GM23338 (cell line): ENCODE measurements at regions not wholly inside any gene's neighbourhood (a gene's known extent, or its start where the extent isn't known, plus 50 kb on each side); places are given as distances from the start of the nearest gene placed in this dataset.
A peak's percentile ranks its signal among the peaks of the same experiment; 100 is the strongest.

Experiments used
- ATAC-seq: fragments of 200-7000 bp; cut with Tn5 transposase; 3 replicates; pipeline ENCODE4 v1.9.1; 2020
- DNase-seq: peaks from one replicate; pipeline ENCODE4 v3.0.0-alpha.2; 2015; ENCODE audit warnings: low spot score
- H2AFZ ChIP-seq: fragments of 200-600 bp; sonication (generic); 2 replicates; pipeline ENCODE4 v1.8.0; 2016; ENCODE audit warnings: antibody characterized with exemption, mild to moderate bottlenecking, moderate library complexity
- H3F3A ChIP-seq: fragments of 200-600 bp; sonication (generic); replicated peaks from 2 replicates; pipeline ENCODE4 v1.8.0; 2017; ENCODE audit warnings: antibody characterized with exemption, mixed run types, low read depth
- H3K27ac ChIP-seq: fragments of 200-600 bp; sonication (generic); 2 replicates; pipeline ENCODE4 v1.6.1; 2016; ENCODE audit warnings: low read depth
- H3K27me3 ChIP-seq: fragments of 200-600 bp; sonication (generic); 2 replicates; pipeline ENCODE4 v1.8.0; 2016; ENCODE audit warnings: mild to moderate bottlenecking, mixed run types, moderate library complexity; ENCODE audit not compliant: insufficient read depth
- H3K36me3 ChIP-seq: fragments of 200-600 bp; sonication (generic); 2 replicates; pipeline ENCODE4 v1.8.0; 2016; ENCODE audit warnings: mild to moderate bottlenecking; ENCODE audit not compliant: insufficient read depth
- H3K4me1 ChIP-seq: fragments of 200-600 bp; sonication (generic); 2 replicates; pipeline ENCODE4 v1.8.0; 2016; ENCODE audit warnings: mild to moderate bottlenecking, moderate library complexity; ENCODE audit not compliant: insufficient read depth
- H3K4me2 ChIP-seq: fragments of 200-600 bp; sonication (generic); 2 replicates; pipeline ENCODE4 v1.7.1; 2017; ENCODE audit warnings: mixed run types
- H3K4me3 ChIP-seq: fragments of 200-600 bp; sonication (generic); 2 replicates; pipeline ENCODE4 v1.6.1; 2016; ENCODE audit warnings: mixed run types
- H3K79me2 ChIP-seq: fragments of 200-600 bp; sonication (generic); replicated peaks from 2 replicates; pipeline ENCODE4 v1.8.0; 2017; ENCODE audit warnings: mild to moderate bottlenecking; ENCODE audit not compliant: insufficient read depth
- H3K9me2 ChIP-seq: fragments of 200-600 bp; sonication (generic); 2 replicates; pipeline ENCODE4 v1.8.0; 2017; ENCODE audit not compliant: insufficient read depth
- H4K20me1 ChIP-seq: fragments of 200-600 bp; sonication (generic); replicated peaks from 2 replicates; pipeline ENCODE4 v1.8.0; 2017; ENCODE audit warnings: mild to moderate bottlenecking; ENCODE audit not compliant: insufficient read depth
- H3K27ac Mint-ChIP-seq: 2 replicates; pipeline ENCODE4 v1.8.0; 2020; ENCODE audit warnings: inconsistent platforms, mild to moderate bottlenecking, moderate library complexity, mixed read lengths
- H3K27me3 Mint-ChIP-seq: 3 replicates; pipeline ENCODE4 v1.8.0; 2022; ENCODE audit warnings: low read depth, mild to moderate bottlenecking, moderate library complexity, mixed read lengths, inconsistent platforms; ENCODE audit not compliant: insufficient read depth, poor library complexity
- H3K36me3 Mint-ChIP-seq: 3 replicates; pipeline ENCODE4 v1.8.0; 2021; ENCODE audit warnings: low read depth, mild to moderate bottlenecking, inconsistent platforms, moderate library complexity, mixed read lengths
- H3K4me1 Mint-ChIP-seq: 3 replicates; pipeline ENCODE4 v1.8.0; 2020; ENCODE audit warnings: mild to moderate bottlenecking, inconsistent platforms, mixed read lengths
- H3K4me3 Mint-ChIP-seq: 3 replicates; pipeline ENCODE4 v1.8.0; 2021; ENCODE audit warnings: moderate library complexity, mild to moderate bottlenecking, inconsistent platforms, mixed read lengths
- H3K9me3 Mint-ChIP-seq: 3 replicates; pipeline ENCODE4 v1.8.0; 2020; ENCODE audit warnings: moderate library complexity, mild to moderate bottlenecking, inconsistent platforms, mixed read lengths
- CREB1 ChIP-seq: fragments of 250-450 bp; sonication (Bioruptor Pico); IDR thresholded peaks from 2 replicates; pipeline ENCODE4 v1.5.0; 2020; ENCODE audit warnings: low read depth, mild to moderate bottlenecking, moderate library complexity
- EZH2 ChIP-seq: fragments of 200-600 bp; sonication (generic); IDR thresholded peaks from one replicate; pipeline ENCODE4 v1.8.0; 2017; ENCODE audit warnings: antibody characterized with exemption, mild to moderate bottlenecking, low read depth; ENCODE audit not compliant: unreplicated experiment
- NANOG ChIP-seq: IDR thresholded peaks from 2 replicates; pipeline ENCODE4 v1.6.1; 2016; ENCODE audit warnings: antibody characterized with exemption, borderline replicate concordance
- POLR2AphosphoS5 ChIP-seq: IDR thresholded peaks from 2 replicates; pipeline ENCODE4 v1.6.1; 2016; ENCODE audit warnings: antibody characterized with exemption, low read depth
- TF ChIP-seq, protein P1 (sequence below): IDR thresholded peaks from one replicate; pipeline ENCODE4 v1.6.1; 2018; ENCODE audit warnings: antibody characterized with exemption; ENCODE audit not compliant: unreplicated experiment

DNA sequence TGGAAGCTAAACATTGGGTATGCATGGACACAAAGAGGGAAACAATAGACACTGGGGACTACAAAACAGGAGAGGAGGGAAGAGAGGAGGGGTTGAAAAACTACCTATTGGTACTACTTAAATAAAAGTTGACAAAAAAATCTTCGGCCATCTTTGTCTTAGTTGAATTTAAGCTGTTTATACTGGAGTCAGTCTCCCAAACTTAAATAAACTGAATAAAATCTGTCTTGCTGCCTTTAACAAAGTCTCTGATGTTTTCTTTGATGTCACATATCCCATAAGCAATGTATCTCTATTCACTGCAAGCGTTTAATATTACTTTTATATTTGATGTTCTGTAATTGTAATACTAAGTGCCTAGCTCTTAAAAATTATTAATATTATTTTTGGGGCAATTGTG lies 409.2 kb upstream of the EPHA7 start:
- peaks cover 41% of the 10 kb centered on the region for H3K4me1 Mint-ChIP-seq
- H3K4me3 Mint-ChIP-seq, result peak overlapping the region; percentile 30
- H3K9me2 ChIP-seq, result no peaks in the 10 kb centered on the region
- H3K4me1 ChIP-seq, result peaks cover 10% of the 10 kb centered on the region
- peaks cover 13% of the 10 kb centered on the region for H3K36me3 ChIP-seq
- peaks cover 5% of the 10 kb centered on the region; the same call in 1 of the 2 replicates for H3K79me2 ChIP-seq
- DNase-seq (peak; percentile 51), ATAC-seq (no peak)
- H3F3A ChIP-seq, result peaks cover 24% of the 10 kb centered on the region
- peak overlapping the region; percentile 93 for H3K27ac Mint-ChIP-seq
- H4K20me1 ChIP-seq, result no peaks in the 10 kb centered on the region
- H3K36me3 Mint-ChIP-seq, result peaks cover 78% of the 10 kb centered on the region
- no peak overlapping the region for H3K4me2 ChIP-seq
- no peak overlapping the region for H2AFZ ChIP-seq
- peaks cover 24% of the 10 kb centered on the region for H3K27me3 Mint-ChIP-seq
- no peak overlapping the region for H3K4me3 ChIP-seq
- TF ChIP-seq EZH2, result no peak
- peaks cover 3% of the 10 kb centered on the region; the same call in 2 of the 3 replicates for H3K9me3 Mint-ChIP-seq
- no peaks in the 10 kb centered on the region for H3K27me3 ChIP-seq
- H3K27ac ChIP-seq, result peak overlapping the region; percentile 99

DNA sequence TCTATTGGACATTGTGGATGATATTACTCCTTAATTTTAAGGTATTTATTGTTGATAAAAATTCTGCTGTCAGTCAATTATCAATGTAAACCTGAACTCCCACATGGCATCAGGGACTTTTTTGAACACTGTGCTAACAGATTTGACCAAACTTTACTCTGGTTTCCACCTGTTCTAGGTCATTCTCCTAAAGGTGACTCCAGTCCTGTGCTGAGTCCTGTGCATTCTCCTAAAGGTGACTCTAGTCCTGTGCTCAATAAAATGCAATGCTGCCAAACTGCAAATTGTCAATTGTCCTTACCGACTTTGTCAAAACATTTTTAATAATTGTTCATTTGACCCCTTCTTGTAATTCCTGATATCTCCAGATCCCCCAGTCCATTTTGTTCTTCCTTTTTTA lies 408.4 kb upstream of the EPHA7 start:
- H3F3A ChIP-seq, result peaks cover 25% of the 10 kb centered on the region
- H2AFZ ChIP-seq, result no peak overlapping the region
- H3K79me2 ChIP-seq, result 0 out of 2 replicates have a peak, but pooled peaks cover 5% of the 10 kb centered on the region
- no peak overlapping the region for H3K4me3 ChIP-seq
- peaks cover 13% of the 10 kb centered on the region for H3K36me3 ChIP-seq
- peak overlapping the region; percentile 99 for H3K27ac ChIP-seq
- no peak overlapping the region for H3K4me2 ChIP-seq
- ATAC-seq (peak; percentile 13; the same call in 2 of the 3 replicates), DNase-seq (no peak)
- peaks cover 10% of the 10 kb centered on the region for H3K4me1 ChIP-seq
- TF ChIP-seq, protein P1, sequence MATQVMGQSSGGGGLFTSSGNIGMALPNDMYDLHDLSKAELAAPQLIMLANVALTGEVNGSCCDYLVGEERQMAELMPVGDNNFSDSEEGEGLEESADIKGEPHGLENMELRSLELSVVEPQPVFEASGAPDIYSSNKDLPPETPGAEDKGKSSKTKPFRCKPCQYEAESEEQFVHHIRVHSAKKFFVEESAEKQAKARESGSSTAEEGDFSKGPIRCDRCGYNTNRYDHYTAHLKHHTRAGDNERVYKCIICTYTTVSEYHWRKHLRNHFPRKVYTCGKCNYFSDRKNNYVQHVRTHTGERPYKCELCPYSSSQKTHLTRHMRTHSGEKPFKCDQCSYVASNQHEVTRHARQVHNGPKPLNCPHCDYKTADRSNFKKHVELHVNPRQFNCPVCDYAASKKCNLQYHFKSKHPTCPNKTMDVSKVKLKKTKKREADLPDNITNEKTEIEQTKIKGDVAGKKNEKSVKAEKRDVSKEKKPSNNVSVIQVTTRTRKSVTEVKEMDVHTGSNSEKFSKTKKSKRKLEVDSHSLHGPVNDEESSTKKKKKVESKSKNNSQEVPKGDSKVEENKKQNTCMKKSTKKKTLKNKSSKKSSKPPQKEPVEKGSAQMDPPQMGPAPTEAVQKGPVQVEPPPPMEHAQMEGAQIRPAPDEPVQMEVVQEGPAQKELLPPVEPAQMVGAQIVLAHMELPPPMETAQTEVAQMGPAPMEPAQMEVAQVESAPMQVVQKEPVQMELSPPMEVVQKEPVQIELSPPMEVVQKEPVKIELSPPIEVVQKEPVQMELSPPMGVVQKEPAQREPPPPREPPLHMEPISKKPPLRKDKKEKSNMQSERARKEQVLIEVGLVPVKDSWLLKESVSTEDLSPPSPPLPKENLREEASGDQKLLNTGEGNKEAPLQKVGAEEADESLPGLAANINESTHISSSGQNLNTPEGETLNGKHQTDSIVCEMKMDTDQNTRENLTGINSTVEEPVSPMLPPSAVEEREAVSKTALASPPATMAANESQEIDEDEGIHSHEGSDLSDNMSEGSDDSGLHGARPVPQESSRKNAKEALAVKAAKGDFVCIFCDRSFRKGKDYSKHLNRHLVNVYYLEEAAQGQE, result no peak
- TF ChIP-seq POLR2AphosphoS5 (peak; percentile 42), EZH2 (no peak), CREB1 (CRISPR knock-in tag) (0 out of 2 replicates have a peak, but pooled peaks have one; percentile 12)
- peaks cover 3% of the 10 kb centered on the region; the same call in 2 of the 3 replicates for H3K9me3 Mint-ChIP-seq
- H3K4me1 Mint-ChIP-seq, result peaks cover 42% of the 10 kb centered on the region
- peaks cover 22% of the 10 kb centered on the region for H3K27me3 Mint-ChIP-seq
- no peaks in the 10 kb centered on the region for H4K20me1 ChIP-seq
- H3K27me3 ChIP-seq, result no peaks in the 10 kb centered on the region
- peak overlapping the region; percentile 74; the same call in 1 of the 2 replicates for H3K27ac Mint-ChIP-seq
- no peaks in the 10 kb centered on the region for H3K9me2 ChIP-seq
- H3K4me3 Mint-ChIP-seq, result 0 out of 3 replicates have a peak overlapping the region, but pooled peaks have one; percentile 3
- H3K36me3 Mint-ChIP-seq, result peaks cover 71% of the 10 kb centered on the region

DNA sequence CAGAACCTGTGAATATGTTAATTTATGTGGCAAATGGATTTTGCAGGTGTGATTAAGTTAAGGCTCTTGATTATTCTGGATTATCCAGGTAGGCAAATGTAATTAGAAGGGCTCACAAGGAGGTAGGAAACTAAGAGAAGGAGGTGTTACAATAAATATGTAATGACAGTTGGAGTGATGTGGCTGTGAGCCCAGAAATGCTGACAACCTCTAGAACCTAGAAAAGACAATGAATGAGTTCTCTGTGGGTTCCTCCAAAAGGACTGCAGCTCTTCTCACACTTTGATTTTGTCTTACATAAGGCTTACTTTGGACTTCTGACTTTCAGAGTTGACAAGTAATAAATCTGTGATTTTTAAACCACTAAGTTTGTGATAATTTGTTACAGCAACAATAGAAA lies 406.6 kb upstream of the EPHA7 start:
- no peak for ATAC-seq
- H3K36me3 Mint-ChIP-seq, result peaks cover 65% of the 10 kb centered on the region
- peaks cover 50% of the 10 kb centered on the region for H3K4me1 Mint-ChIP-seq

More for the DNA sequence above, 406.6 kb upstream of the EPHA7 start:
- Histone ChIP-seq H3K36me3 (peaks cover 12% of the 10 kb centered on the region), H2AFZ (no peak overlapping the region), H3K4me1 (peaks cover 10% of the 10 kb centered on the region), H3K9me2 (no peaks in the 10 kb centered on the region), H3K27ac (no peak overlapping the region), H4K20me1 (no peaks in the 10 kb centered on the region), H3K4me2 (no peak overlapping the region), H3F3A (peaks cover 25% of the 10 kb centered on the region), H3K79me2 (0 out of 2 replicates have a peak, but pooled peaks cover 5% of the 10 kb centered on the region), H3K4me3 (no peak overlapping the region), H3K27me3 (no peaks in the 10 kb centered on the region)
- peaks cover 3% of the 10 kb centered on the region; the same call in 2 of the 3 replicates for H3K9me3 Mint-ChIP-seq
- TF ChIP-seq NANOG, result no peak
- TF ChIP-seq POLR2AphosphoS5, result peak; percentile 82
- no peak overlapping the region for H3K4me3 Mint-ChIP-seq
- no peak overlapping the region for H3K27ac Mint-ChIP-seq
- peak; percentile 49 for DNase-seq
- H3K27me3 Mint-ChIP-seq, result peaks cover 17% of the 10 kb centered on the region
